HT-29 (cell line): ENCODE measurements at regions not wholly inside any gene's neighbourhood (a gene's known extent, or its start where the extent isn't known, plus 50 kb on each side); places are given as distances from the start of the nearest gene placed in this dataset.
"Not testable (repeated sequence)": the region's sequence is repeated elsewhere in the genome, so short reads cannot be mapped to it uniquely, and the experiment has no call there.

Source experiments
- DNase-seq: peaks from one replicate; pipeline ENCODE4 v3.0.0-alpha.2; 2015; ENCODE audit warnings: low spot score

- DNase-seq = no peak
These were observed 102.1 kb downstream of the SHCBP1 start for GRCh38 chr16:46519063-46519462.

- DNase-seq = no peak
These were observed 124.5 kb downstream of the SHCBP1 start for GRCh38 chr16:46496701-46497100.

- peak; percentile 42 for DNase-seq
These were observed 138.3 kb downstream of the SHCBP1 start for GRCh38 chr16:46482895-46483294.

GRCh38 chr16:46466239-46466638 is 154.9 kb downstream of the SHCBP1 start:
- DNase-seq = no peak

GRCh38 chr16:46454801-46455200 is 166.4 kb downstream of the SHCBP1 start:
- not testable (repeated sequence) for DNase-seq

- DNase-seq = no peak
These were observed 192.8 kb downstream of the SHCBP1 start for GRCh38 chr16:46428108-46429061.

GRCh38 chr16:46427340-46428107 is 193.7 kb downstream of the SHCBP1 start:
- DNase-seq = no peak

GRCh38 chr16:46426336-46426735 is 194.8 kb downstream of the SHCBP1 start:
- DNase-seq = no peak

- no peak for DNase-seq
These were observed 217.2 kb downstream of the SHCBP1 start for GRCh38 chr16:46404028-46404427.

GRCh38 chr16:46398559-46398958 is 222.6 kb downstream of the SHCBP1 start:
- DNase-seq = not testable (repeated sequence)

GRCh38 chr16:46396883-46397270 is 224.3 kb downstream of the SHCBP1 start:
- DNase-seq = not testable (repeated sequence)

- not testable (repeated sequence) for DNase-seq
These were observed 224.9 kb downstream of the SHCBP1 start for GRCh38 chr16:46396131-46396882.

GRCh38 chr16:46395391-46395921 is 225.7 kb downstream of the SHCBP1 start:
- DNase-seq = peak; percentile 23

- DNase-seq = peak; percentile 87
These were observed 226.2 kb downstream of the SHCBP1 start for GRCh38 chr16:46394963-46395362.

- not testable (repeated sequence) for DNase-seq
These were observed 227.0 kb downstream of the SHCBP1 start for GRCh38 chr16:46394149-46394548.

- peak; percentile 40 for DNase-seq
These were observed 228.1 kb downstream of the SHCBP1 start for GRCh38 chr16:46392930-46393722.

GRCh38 chr16:46390660-46391462 is 230.3 kb downstream of the SHCBP1 start:
- DNase-seq = not testable (repeated sequence)

GRCh38 chr16:46389561-46390041 is 231.6 kb downstream of the SHCBP1 start:
- peak; percentile 98 for DNase-seq

- DNase-seq = not testable (repeated sequence)
These were observed 232.2 kb downstream of the SHCBP1 start for GRCh38 chr16:46388939-46389491.
